ENCODE measurements at regions not wholly inside any gene's neighbourhood (a gene's known extent, or its start where the extent isn't known, plus 50 kb on each side); places are given as distances from the start of the nearest gene placed in this dataset.
"Not testable (repeated sequence)": the region's sequence is repeated elsewhere in the genome, so short reads cannot be mapped to it uniquely, and the experiment has no call there.

- Histone ChIP-seq H3K27me3 (replicated peaks; ENCODE audit: insufficient read depth) (no peaks in the 10 kb centered on the region), H3K36me3 (no peaks in the 10 kb centered on the region), H3K4me3 (no peak overlapping the region), H3K4me1 (ENCODE audit: control insufficient read depth in 1 of 2, low read depth in 2 of 2) (no peaks in the 10 kb centered on the region), H3K27ac (no peak overlapping the region), H3K9me3 (no peaks in the 10 kb centered on the region)
- no peak for ATAC-seq (ENCODE audit: insufficient number of reproducible peaks, low FRiP score, low read depth)
- no peak for DNase-seq (ENCODE audit: low spot score)
- no peak for TF ChIP-seq CTCF (IDR thresholded peaks at IDR 0.05)
These were observed 936.9 kb upstream of the CELF4 start for GRCh38 chr18:38502539-38502938.

- Histone ChIP-seq H3K27me3 (replicated peaks; ENCODE audit: insufficient read depth) (no peaks in the 10 kb centered on the region), H3K4me3 (no peak overlapping the region), H3K4me1 (ENCODE audit: control insufficient read depth in 1 of 2, low read depth in 2 of 2) (no peaks in the 10 kb centered on the region), H3K27ac (no peak overlapping the region), H3K36me3 (no peaks in the 10 kb centered on the region), H3K9me3 (no peaks in the 10 kb centered on the region)
- TF ChIP-seq CTCF (IDR thresholded peaks at IDR 0.05): no peak
- ATAC-seq (ENCODE audit: insufficient number of reproducible peaks, low FRiP score, low read depth) (no peak), DNase-seq (ENCODE audit: low spot score) (no peak)
These were observed 931.7 kb upstream of the CELF4 start for GRCh38 chr18:38497266-38497665.

GRCh38 chr18:38496222-38496793 lies 930.7 kb upstream of the CELF4 start:
- DNase-seq (ENCODE audit: low spot score): no peak
- ATAC-seq (ENCODE audit: insufficient number of reproducible peaks, low FRiP score, low read depth): no peak
- no peak for TF ChIP-seq CTCF (IDR thresholded peaks at IDR 0.05)

GRCh38 chr18:38494065-38494464 lies 928.5 kb upstream of the CELF4 start:
- Histone ChIP-seq H3K27ac (no peak overlapping the region), H3K27me3 (replicated peaks; ENCODE audit: insufficient read depth) (no peaks in the 10 kb centered on the region), H3K4me3 (no peak overlapping the region), H3K9me3 (no peaks in the 10 kb centered on the region), H3K36me3 (no peaks in the 10 kb centered on the region), H3K4me1 (ENCODE audit: control insufficient read depth in 1 of 2, low read depth in 2 of 2) (no peaks in the 10 kb centered on the region)
- TF ChIP-seq CTCF (IDR thresholded peaks at IDR 0.05): no peak
- ATAC-seq (ENCODE audit: insufficient number of reproducible peaks, low FRiP score, low read depth) (no peak), DNase-seq (ENCODE audit: low spot score) (no peak)

More at GRCh38 chr18:38496222-38496793, 930.7 kb upstream of the CELF4 start:
- no peaks in the 10 kb centered on the region for H3K4me1 ChIP-seq (ENCODE audit: control insufficient read depth in 1 of 2, low read depth in 2 of 2)
- no peaks in the 10 kb centered on the region for H3K27me3 ChIP-seq (replicated peaks; ENCODE audit: insufficient read depth)
- no peak overlapping the region for H3K27ac ChIP-seq
- no peaks in the 10 kb centered on the region for H3K36me3 ChIP-seq
- H3K4me3 ChIP-seq: no peak overlapping the region
- H3K9me3 ChIP-seq: no peaks in the 10 kb centered on the region

- DNase-seq (ENCODE audit: low spot score): no peak
- no peak overlapping the region for H3K4me3 ChIP-seq
- ATAC-seq (ENCODE audit: insufficient number of reproducible peaks, low FRiP score, low read depth): no peak
- no peaks in the 10 kb centered on the region for H3K27me3 ChIP-seq (replicated peaks; ENCODE audit: insufficient read depth)
- TF ChIP-seq CTCF (IDR thresholded peaks at IDR 0.05): no peak
- H3K27ac ChIP-seq: no peak overlapping the region
- H3K9me3 ChIP-seq: no peaks in the 10 kb centered on the region
- no peaks in the 10 kb centered on the region for H3K4me1 ChIP-seq (ENCODE audit: control insufficient read depth in 1 of 2, low read depth in 2 of 2)
- H3K36me3 ChIP-seq: no peaks in the 10 kb centered on the region
These were observed 925.6 kb upstream of the CELF4 start for GRCh38 chr18:38491195-38491594.

GRCh38 chr18:38489721-38490120 lies 924.1 kb upstream of the CELF4 start:
- ATAC-seq (ENCODE audit: insufficient number of reproducible peaks, low FRiP score, low read depth); DNase-seq (ENCODE audit: low spot score): not testable (repeated sequence)

More at GRCh38 chr18:38489721-38490120, 924.1 kb upstream of the CELF4 start:
- not testable (repeated sequence) for H3K27ac ChIP-seq; H3K4me1 ChIP-seq (ENCODE audit: control insufficient read depth in 1 of 2, low read depth in 2 of 2); H3K36me3 ChIP-seq; H3K4me3 ChIP-seq; H3K9me3 ChIP-seq; H3K27me3 ChIP-seq (replicated peaks; ENCODE audit: insufficient read depth)
